CD8-positive, alpha-beta memory T cell (primary cell): ENCODE measurements at regions not wholly inside any gene's neighbourhood (a gene's known extent, or its start where the extent isn't known, plus 50 kb on each side); places are given as distances from the start of the nearest gene placed in this dataset.
A peak's percentile ranks its signal among the peaks of the same experiment; 100 is the strongest.

ENCODE experiments used
- CTCF ChIA-PET: fragments of 350-600 bp; sonication (Branson Sonifier 250); formaldehyde crosslinking; loops from one replicate; lab custom pipeline; 2021; ENCODE audit warnings: antibody characterized with exemption; lab: Charles Lee
- POLR2A ChIA-PET: fragments of 350-600 bp; sonication (Branson Sonifier 250); formaldehyde crosslinking; loops from one replicate; lab custom pipeline; 2021; ENCODE audit warnings: antibody characterized with exemption; lab: Charles Lee
- DNase-seq, 5 donors: peaks; one replicate each; pipeline versions ENCODE4 v3.0.0 to v3.0.0-alpha.2; 2020 to 2022; ENCODE audit warnings: mixed read lengths in 1 of 5
- H3K27ac ChIP-seq: one replicate; pipeline ENCODE4 v1.7.0; 2013; ENCODE audit warnings: low read depth, mild to moderate bottlenecking, low read length, moderate library complexity
- H3K27me3 ChIP-seq: 2 replicates; pipeline ENCODE4 v1.7.0; 2013; ENCODE audit warnings: low read length, mild to moderate bottlenecking; ENCODE audit not compliant: insufficient read depth, poor library complexity, severe bottlenecking
- H3K36me3 ChIP-seq: 2 replicates; pipeline ENCODE4 v1.7.0; 2013; ENCODE audit warnings: mild to moderate bottlenecking, low read length, moderate library complexity; ENCODE audit not compliant: insufficient read depth
- H3K4me1 ChIP-seq: 2 replicates; pipeline ENCODE4 v1.7.0; 2013; ENCODE audit warnings: mild to moderate bottlenecking, low read length, moderate library complexity; ENCODE audit not compliant: insufficient read depth
- H3K4me3 ChIP-seq: 2 replicates; pipeline ENCODE4 v1.7.0; 2013; ENCODE audit warnings: mild to moderate bottlenecking, low read length
- H3K9me3 ChIP-seq: 2 replicates; pipeline ENCODE4 v1.7.0; 2013; ENCODE audit warnings: mild to moderate bottlenecking, low read length
- H3K27ac Mint-ChIP-seq, 8 donors: one replicate each; pipeline ENCODE4 v1.8.0; 2020 to 2021; ENCODE audit warnings: mixed read lengths in 8 of 8, mild to moderate bottlenecking in 6 of 8, inconsistent platforms in 3 of 8, moderate library complexity in 3 of 8
- H3K27me3 Mint-ChIP-seq, 2 donors: one replicate each; pipeline ENCODE4 v1.8.0; 2020 to 2021; ENCODE audit warnings: mixed read lengths in 2 of 2, mild to moderate bottlenecking in 1 of 2, moderate library complexity in 1 of 2
- H3K36me3 Mint-ChIP-seq, 3 donors: one replicate each; pipeline ENCODE4 v1.8.0; 2020 to 2021; ENCODE audit warnings: mixed read lengths in 3 of 3, inconsistent platforms in 1 of 3, mild to moderate bottlenecking in 1 of 3
- H3K4me1 Mint-ChIP-seq, 3 donors: one replicate each; pipeline ENCODE4 v1.8.0; 2020 to 2021; ENCODE audit warnings: mixed read lengths in 3 of 3, inconsistent platforms in 1 of 3, mild to moderate bottlenecking in 1 of 3
- H3K4me3 Mint-ChIP-seq, 7 donors: one replicate each; pipeline ENCODE4 v1.8.0; 2020 to 2021; ENCODE audit warnings: mixed read lengths in 7 of 7, mild to moderate bottlenecking in 6 of 7, moderate library complexity in 4 of 7, inconsistent platforms in 2 of 7
- H3K9me3 Mint-ChIP-seq, 5 donors: one replicate each; pipeline ENCODE4 v1.8.0; 2020 to 2022; ENCODE audit warnings: mixed read lengths in 5 of 5, mild to moderate bottlenecking in 3 of 5, moderate library complexity in 2 of 5, inconsistent platforms in 1 of 5

GRCh38 chr10:118246332-118247295, 95.5 kb downstream of the FAM204A start:
- Histone ChIP-seq H3K4me1 (no peaks in the 10 kb centered on the region), H3K4me3 (no peak overlapping the region), H3K36me3 (no peaks in the 10 kb centered on the region), H3K27ac (no peak overlapping the region), H3K27me3 (peaks cover 10% of the 10 kb centered on the region), H3K9me3 (no peaks in the 10 kb centered on the region)
- H3K4me3 Mint-ChIP-seq, result no peak overlapping the region
- ChIA-PET POLR2A (no interaction called here), CTCF (no interaction called here)
- H3K36me3 Mint-ChIP-seq, result no peaks in the 10 kb centered on the region
- DNase-seq, result no peak
- no peaks in the 10 kb centered on the region for H3K9me3 Mint-ChIP-seq
- H3K27me3 Mint-ChIP-seq, result peaks cover 37 to 69% of the 10 kb centered on the region in 2 donors
- H3K4me1 Mint-ChIP-seq, result no peaks in the 10 kb centered on the region
- H3K27ac Mint-ChIP-seq, result no peak overlapping the region

GRCh38 chr10:118243907-118244306, 98.2 kb downstream of the FAM204A start:
- ChIA-PET POLR2A (no interaction called here), CTCF (interaction anchor here (1.2 to 5.0 kb wide), 3 partner anchors 15 to 1027 kb away, joined by 4 to 44 read pairs (median 18); no protein-coding TSS in a partner anchor)
- Histone ChIP-seq H3K27me3 (peaks cover 17% of the 10 kb centered on the region), H3K4me1 (no peaks in the 10 kb centered on the region), H3K36me3 (no peaks in the 10 kb centered on the region), H3K4me3 (no peak overlapping the region), H3K9me3 (no peaks in the 10 kb centered on the region), H3K27ac (no peak overlapping the region)
- Mint-ChIP-seq H3K27me3 (peaks cover 21 to 54% of the 10 kb centered on the region in 2 donors), H3K27ac (no peak overlapping the region), H3K4me1 (no peaks in the 10 kb centered on the region), H3K4me3 (no peak overlapping the region), H3K36me3 (no peaks in the 10 kb centered on the region), H3K9me3 (no peaks in the 10 kb centered on the region)
- DNase-seq, result no peak

- no peaks in the 10 kb centered on the region for H3K36me3 Mint-ChIP-seq
- H3K36me3 ChIP-seq, result no peaks in the 10 kb centered on the region
- H3K4me1 ChIP-seq, result no peaks in the 10 kb centered on the region
- H3K4me3 Mint-ChIP-seq, result no peak overlapping the region
- H3K27me3 ChIP-seq, result peaks cover 17% of the 10 kb centered on the region
- no peak overlapping the region for H3K4me3 ChIP-seq
- ChIA-PET CTCF (interaction anchor here (0.7 to 5.0 kb wide), 11 partner anchors 11 to 1025 kb away, joined by 3 to 44 read pairs (median 4); no protein-coding TSS in a partner anchor), POLR2A (no interaction called here)
- H3K4me1 Mint-ChIP-seq, result no peaks in the 10 kb centered on the region
- H3K27ac ChIP-seq, result no peak overlapping the region
- H3K27me3 Mint-ChIP-seq, result peaks cover 19 to 46% of the 10 kb centered on the region in 2 donors
- DNase-seq, result peak; percentile 26 to 71 (median 38)
- H3K9me3 Mint-ChIP-seq, result no peaks in the 10 kb centered on the region
- no peaks in the 10 kb centered on the region for H3K9me3 ChIP-seq
- no peak overlapping the region for H3K27ac Mint-ChIP-seq
Observed at GRCh38 chr10:118241229-118242137, 100.6 kb downstream of the FAM204A start.

- Mint-ChIP-seq H3K9me3 (no peaks in the 10 kb centered on the region), H3K36me3 (no peaks in the 10 kb centered on the region), H3K4me1 (no peaks in the 10 kb centered on the region), H3K4me3 (no peak overlapping the region), H3K27ac (no peak overlapping the region), H3K27me3 (peaks cover 11 to 30% of the 10 kb centered on the region in 2 donors)
- no peak overlapping the region for H3K4me3 ChIP-seq
- ChIA-PET POLR2A (no interaction called here), CTCF (interaction anchor here (1.1 to 1.8 kb wide), 3 partner anchors 743 to 1023 kb away, joined by 4 to 10 read pairs (median 5); no protein-coding TSS in a partner anchor)
- no peaks in the 10 kb centered on the region for H3K36me3 ChIP-seq
- H3K27me3 ChIP-seq, result peaks cover 7% of the 10 kb centered on the region
- H3K27ac ChIP-seq, result no peak overlapping the region
- no peak for DNase-seq
- H3K4me1 ChIP-seq, result no peaks in the 10 kb centered on the region
- H3K9me3 ChIP-seq, result no peaks in the 10 kb centered on the region
Observed at GRCh38 chr10:118239236-118239630, 102.9 kb downstream of the FAM204A start.

- peaks cover 7 to 24% of the 10 kb centered on the region in 2 donors for H3K27me3 Mint-ChIP-seq
- Histone ChIP-seq H3K27ac (no peak overlapping the region), H3K4me1 (no peaks in the 10 kb centered on the region), H3K9me3 (no peaks in the 10 kb centered on the region), H3K4me3 (no peak overlapping the region), H3K36me3 (no peaks in the 10 kb centered on the region), H3K27me3 (peaks cover 7% of the 10 kb centered on the region)
- no peak overlapping the region for H3K4me3 Mint-ChIP-seq
- no peak overlapping the region for H3K27ac Mint-ChIP-seq
- no peaks in the 10 kb centered on the region for H3K36me3 Mint-ChIP-seq
- no peak for DNase-seq
- H3K9me3 Mint-ChIP-seq, result no peaks in the 10 kb centered on the region
- POLR2A ChIA-PET, result no interaction called here
- no peaks in the 10 kb centered on the region for H3K4me1 Mint-ChIP-seq
- CTCF ChIA-PET, result interaction anchor here (1.1 to 1.5 kb wide), 2 partner anchors 742 to 1022 kb away, joined by 4 to 5 read pairs; no protein-coding TSS in a partner anchor
Observed at GRCh38 chr10:118238573-118239235, 103.4 kb downstream of the FAM204A start.

- peaks cover 7% of the 10 kb centered on the region for H3K27me3 ChIP-seq
- CTCF ChIA-PET, result interaction anchor here (1.1 to 1.5 kb wide), 2 partner anchors 741 to 1021 kb away, joined by 4 to 5 read pairs; no protein-coding TSS in a partner anchor
- H3K27ac Mint-ChIP-seq, result no peak overlapping the region
Observed at GRCh38 chr10:118237930-118238329, 104.2 kb downstream of the FAM204A start.

GRCh38 chr10:118234683-118235082, 107.4 kb downstream of the FAM204A start:
- no peaks in the 10 kb centered on the region for H3K4me1 ChIP-seq
- no peak for DNase-seq
- Mint-ChIP-seq H3K9me3 (no peaks in the 10 kb centered on the region), H3K27ac (no peak overlapping the region), H3K4me3 (no peak overlapping the region), H3K27me3 (peaks cover 9 to 29% of the 10 kb centered on the region in 2 donors), H3K4me1 (no peaks in the 10 kb centered on the region), H3K36me3 (no peaks in the 10 kb centered on the region)
- no peaks in the 10 kb centered on the region for H3K9me3 ChIP-seq
- no peak overlapping the region for H3K27ac ChIP-seq
- ChIA-PET CTCF (no interaction called here), POLR2A (no interaction called here)
- no peaks in the 10 kb centered on the region for H3K36me3 ChIP-seq
- no peaks in the 10 kb centered on the region for H3K27me3 ChIP-seq
- no peak overlapping the region for H3K4me3 ChIP-seq

More at GRCh38 chr10:118237930-118238329, 104.2 kb downstream of the FAM204A start:
- Mint-ChIP-seq H3K4me3 (no peak overlapping the region), H3K36me3 (no peaks in the 10 kb centered on the region), H3K9me3 (no peaks in the 10 kb centered on the region), H3K4me1 (no peaks in the 10 kb centered on the region), H3K27me3 (peaks cover 9 to 31% of the 10 kb centered on the region in 2 donors)
- H3K4me3 ChIP-seq, result no peak overlapping the region
- POLR2A ChIA-PET, result no interaction called here
- DNase-seq, result no peak
- H3K9me3 ChIP-seq, result no peaks in the 10 kb centered on the region
- H3K27ac ChIP-seq, result no peak overlapping the region
- H3K4me1 ChIP-seq, result no peaks in the 10 kb centered on the region
- no peaks in the 10 kb centered on the region for H3K36me3 ChIP-seq
